Chondrocyte (in vitro differentiated cells): ENCODE measurements at regions not wholly inside any gene's neighbourhood (a gene's known extent, or its start where the extent isn't known, plus 50 kb on each side); places are given as distances from the start of the nearest gene placed in this dataset.
"Not testable (repeated sequence)": the region's sequence is repeated elsewhere in the genome, so short reads cannot be mapped to it uniquely, and the experiment has no call there.

Experiments
- DNase-seq: peaks from one replicate; pipeline ENCODE4 v3.0.0; 2021; ENCODE audit warnings: mixed read lengths, low spot score
- H3K27ac Mint-ChIP-seq: one replicate; pipeline ENCODE4 v1.8.0; 2021; ENCODE audit warnings: mild to moderate bottlenecking, moderate library complexity, mixed read lengths; ENCODE audit not compliant: unreplicated experiment
- H3K27me3 Mint-ChIP-seq: 2 replicates; pipeline ENCODE4 v1.8.0; 2021; ENCODE audit warnings: low read depth, mixed read lengths
- H3K36me3 Mint-ChIP-seq: 2 replicates; pipeline ENCODE4 v1.8.0; 2021; ENCODE audit warnings: low read depth, mixed read lengths
- H3K4me1 Mint-ChIP-seq: 2 replicates; pipeline ENCODE4 v1.8.0; 2021; ENCODE audit warnings: low read depth, mild to moderate bottlenecking, mixed read lengths
- H3K4me3 Mint-ChIP-seq: one replicate; pipeline ENCODE4 v1.8.0; 2021; ENCODE audit warnings: mild to moderate bottlenecking, moderate library complexity, mixed read lengths; ENCODE audit not compliant: unreplicated experiment
- H3K9me3 Mint-ChIP-seq: 2 replicates; pipeline ENCODE4 v1.8.0; 2021; ENCODE audit warnings: low read depth, mixed read lengths
- TF ChIP-seq, protein P1 (sequence below): fragments of 200-600 bp; sonication (generic); IDR thresholded peaks from 2 replicates; pipeline ENCODE4 v1.5.0; 2021; ENCODE audit warnings: antibody characterized with exemption, mild to moderate bottlenecking, moderate library complexity

DNA sequence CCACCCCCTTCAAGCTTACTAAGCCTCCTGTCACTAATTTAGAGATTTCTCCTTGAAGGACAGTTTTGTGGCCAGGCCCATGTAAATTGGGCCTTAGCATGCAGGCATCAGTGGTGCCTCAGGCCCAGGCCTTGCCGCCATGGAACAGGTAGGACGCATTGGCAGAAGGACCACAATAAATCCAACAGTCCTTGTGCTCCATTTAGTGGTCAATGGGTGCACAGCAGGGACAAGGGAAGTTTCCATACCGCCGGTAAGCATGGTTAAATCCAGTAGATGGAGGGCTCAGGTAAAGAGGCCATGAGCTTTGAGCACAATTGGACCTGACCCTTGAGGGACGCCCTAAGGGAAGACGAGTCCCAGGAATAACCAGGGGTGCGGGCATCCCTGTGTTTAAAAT lies 97.3 kb downstream of the UGT2B28 start:
- Mint-ChIP-seq H3K9me3 (peaks cover 2% of the 10 kb centered on the region), H3K27ac (no peak overlapping the region), H3K4me3 (no peak overlapping the region), H3K27me3 (no peaks in the 10 kb centered on the region), H3K4me1 (no peaks in the 10 kb centered on the region), H3K36me3 (no peaks in the 10 kb centered on the region)
- TF ChIP-seq, protein P1, sequence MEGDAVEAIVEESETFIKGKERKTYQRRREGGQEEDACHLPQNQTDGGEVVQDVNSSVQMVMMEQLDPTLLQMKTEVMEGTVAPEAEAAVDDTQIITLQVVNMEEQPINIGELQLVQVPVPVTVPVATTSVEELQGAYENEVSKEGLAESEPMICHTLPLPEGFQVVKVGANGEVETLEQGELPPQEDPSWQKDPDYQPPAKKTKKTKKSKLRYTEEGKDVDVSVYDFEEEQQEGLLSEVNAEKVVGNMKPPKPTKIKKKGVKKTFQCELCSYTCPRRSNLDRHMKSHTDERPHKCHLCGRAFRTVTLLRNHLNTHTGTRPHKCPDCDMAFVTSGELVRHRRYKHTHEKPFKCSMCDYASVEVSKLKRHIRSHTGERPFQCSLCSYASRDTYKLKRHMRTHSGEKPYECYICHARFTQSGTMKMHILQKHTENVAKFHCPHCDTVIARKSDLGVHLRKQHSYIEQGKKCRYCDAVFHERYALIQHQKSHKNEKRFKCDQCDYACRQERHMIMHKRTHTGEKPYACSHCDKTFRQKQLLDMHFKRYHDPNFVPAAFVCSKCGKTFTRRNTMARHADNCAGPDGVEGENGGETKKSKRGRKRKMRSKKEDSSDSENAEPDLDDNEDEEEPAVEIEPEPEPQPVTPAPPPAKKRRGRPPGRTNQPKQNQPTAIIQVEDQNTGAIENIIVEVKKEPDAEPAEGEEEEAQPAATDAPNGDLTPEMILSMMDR, result no peak
- no peak for DNase-seq

DNA sequence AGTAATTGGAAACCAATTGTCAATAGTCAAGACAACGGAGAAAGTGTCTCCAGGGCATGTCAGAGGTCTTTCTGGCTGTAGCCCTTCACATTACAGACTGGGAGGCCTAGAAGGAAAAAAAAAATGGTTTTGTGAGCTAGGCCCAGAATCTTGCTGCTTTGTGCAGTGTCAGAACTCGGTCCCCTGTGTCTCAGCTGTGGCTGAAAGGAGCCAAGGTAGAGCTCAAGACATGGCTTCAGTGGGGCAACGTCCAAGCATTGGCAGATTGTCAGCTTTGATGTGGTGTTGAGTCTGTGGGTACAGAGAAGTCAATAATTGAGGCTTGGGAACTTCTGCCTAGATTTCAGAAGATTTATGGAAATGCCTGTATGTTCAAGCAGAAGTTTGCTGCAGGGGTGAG lies 103.0 kb downstream of the UGT2B28 start:
- H3K36me3 Mint-ChIP-seq, result no peaks in the 10 kb centered on the region
- peaks cover 2% of the 10 kb centered on the region for H3K9me3 Mint-ChIP-seq
- TF ChIP-seq, protein P1, result no peak
- H3K27me3 Mint-ChIP-seq, result peaks cover 2% of the 10 kb centered on the region
- H3K27ac Mint-ChIP-seq, result no peak overlapping the region
- H3K4me1 Mint-ChIP-seq, result no peaks in the 10 kb centered on the region
- H3K4me3 Mint-ChIP-seq, result no peak overlapping the region
- no peak for DNase-seq

- DNase-seq, H3K27me3 Mint-ChIP-seq, H3K27ac Mint-ChIP-seq, H3K36me3 Mint-ChIP-seq, H3K9me3 Mint-ChIP-seq, H3K4me3 Mint-ChIP-seq, H3K4me1 Mint-ChIP-seq: not testable (repeated sequence)
These were observed 106.6 kb downstream of the UGT2B4 start for GRCh38 chr4:69389111-69389510.

- Mint-ChIP-seq H3K27me3 (peaks cover 7% of the 10 kb centered on the region), H3K4me3 (no peak overlapping the region), H3K4me1 (no peaks in the 10 kb centered on the region), H3K27ac (no peak overlapping the region), H3K36me3 (no peaks in the 10 kb centered on the region), H3K9me3 (no peaks in the 10 kb centered on the region)
- TF ChIP-seq, protein P1, result no peak
- no peak for DNase-seq
These were observed 87.3 kb downstream of the UGT2B4 start for GRCh38 chr4:69408451-69408850.

GRCh38 chr4:69411981-69412380 lies 83.7 kb downstream of the UGT2B4 start:
- not testable (repeated sequence) for H3K27me3 Mint-ChIP-seq, DNase-seq, H3K4me3 Mint-ChIP-seq, H3K4me1 Mint-ChIP-seq, H3K27ac Mint-ChIP-seq, H3K36me3 Mint-ChIP-seq, H3K9me3 Mint-ChIP-seq

- not testable (repeated sequence) for DNase-seq, H3K27ac Mint-ChIP-seq
- peaks cover 10% of the 10 kb centered on the region for H3K9me3 Mint-ChIP-seq
These were observed 71.0 kb downstream of the UGT2B4 start for GRCh38 chr4:69424722-69425121.

More at GRCh38 chr4:69424722-69425121, 71.0 kb downstream of the UGT2B4 start:
- not testable (repeated sequence) for H3K4me1 Mint-ChIP-seq, H3K27me3 Mint-ChIP-seq, H3K4me3 Mint-ChIP-seq, H3K36me3 Mint-ChIP-seq
